VCaP (cell line): ENCODE measurements at regions not wholly inside any gene's neighbourhood (a gene's known extent, or its start where the extent isn't known, plus 50 kb on each side); places are given as distances from the start of the nearest gene placed in this dataset.

Experiments
- H3K27ac ChIP-seq: fragments of 450-650 bp; 2 replicates; pipeline ENCODE4 v1.5.1; 2017
- TF ChIP-seq, protein P1 (sequence below): fragments of 450-650 bp; conservative IDR thresholded peaks from 2 replicates; pipeline ENCODE4 v1.5.1; 2017; ENCODE audit warnings: mild to moderate bottlenecking, moderate library complexity

DNA sequence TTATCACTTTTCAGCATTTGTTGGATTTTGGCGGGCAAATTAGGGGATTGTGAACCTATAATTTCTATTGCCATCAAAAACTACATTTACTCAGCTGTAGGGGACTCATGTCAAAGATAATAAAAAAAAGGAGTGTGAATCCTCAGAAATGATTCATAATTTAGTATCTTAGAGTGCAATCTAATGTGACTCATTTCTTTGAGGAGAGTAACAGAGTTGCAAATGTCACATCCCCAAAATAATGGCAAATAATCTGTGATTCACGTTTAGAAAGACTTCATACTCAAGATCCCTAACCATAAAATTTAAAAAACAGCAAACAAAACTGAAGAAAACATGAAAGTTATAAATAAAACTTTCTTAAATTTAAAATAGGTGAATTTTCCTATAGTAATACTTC lies 373.0 kb downstream of the CDH2 start:
- TF ChIP-seq, protein P1, sequence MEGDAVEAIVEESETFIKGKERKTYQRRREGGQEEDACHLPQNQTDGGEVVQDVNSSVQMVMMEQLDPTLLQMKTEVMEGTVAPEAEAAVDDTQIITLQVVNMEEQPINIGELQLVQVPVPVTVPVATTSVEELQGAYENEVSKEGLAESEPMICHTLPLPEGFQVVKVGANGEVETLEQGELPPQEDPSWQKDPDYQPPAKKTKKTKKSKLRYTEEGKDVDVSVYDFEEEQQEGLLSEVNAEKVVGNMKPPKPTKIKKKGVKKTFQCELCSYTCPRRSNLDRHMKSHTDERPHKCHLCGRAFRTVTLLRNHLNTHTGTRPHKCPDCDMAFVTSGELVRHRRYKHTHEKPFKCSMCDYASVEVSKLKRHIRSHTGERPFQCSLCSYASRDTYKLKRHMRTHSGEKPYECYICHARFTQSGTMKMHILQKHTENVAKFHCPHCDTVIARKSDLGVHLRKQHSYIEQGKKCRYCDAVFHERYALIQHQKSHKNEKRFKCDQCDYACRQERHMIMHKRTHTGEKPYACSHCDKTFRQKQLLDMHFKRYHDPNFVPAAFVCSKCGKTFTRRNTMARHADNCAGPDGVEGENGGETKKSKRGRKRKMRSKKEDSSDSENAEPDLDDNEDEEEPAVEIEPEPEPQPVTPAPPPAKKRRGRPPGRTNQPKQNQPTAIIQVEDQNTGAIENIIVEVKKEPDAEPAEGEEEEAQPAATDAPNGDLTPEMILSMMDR = no peak
- H3K27ac ChIP-seq = no peak overlapping the region

DNA sequence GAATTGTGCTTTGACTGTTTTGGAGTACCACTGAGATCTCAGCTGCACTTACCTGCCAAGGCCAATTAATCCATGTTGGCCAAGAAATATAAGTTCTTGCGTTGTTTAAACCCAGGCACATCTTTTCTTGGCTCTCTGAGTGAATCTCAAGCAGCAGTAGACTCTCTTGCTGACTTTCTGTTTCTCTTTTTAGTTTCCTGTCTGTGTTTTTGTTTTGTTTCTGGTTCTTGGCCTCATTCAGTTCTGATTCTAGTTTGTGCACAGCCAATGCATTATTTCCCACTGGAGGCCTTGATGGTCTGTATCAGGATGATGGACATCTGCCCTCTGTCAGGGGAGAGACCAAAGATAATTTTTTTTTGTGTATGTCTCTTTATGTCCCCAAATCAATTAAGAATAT lies 379.4 kb downstream of the CDH2 start:
- no peak overlapping the region for H3K27ac ChIP-seq
- TF ChIP-seq, protein P1 = no peak

DNA sequence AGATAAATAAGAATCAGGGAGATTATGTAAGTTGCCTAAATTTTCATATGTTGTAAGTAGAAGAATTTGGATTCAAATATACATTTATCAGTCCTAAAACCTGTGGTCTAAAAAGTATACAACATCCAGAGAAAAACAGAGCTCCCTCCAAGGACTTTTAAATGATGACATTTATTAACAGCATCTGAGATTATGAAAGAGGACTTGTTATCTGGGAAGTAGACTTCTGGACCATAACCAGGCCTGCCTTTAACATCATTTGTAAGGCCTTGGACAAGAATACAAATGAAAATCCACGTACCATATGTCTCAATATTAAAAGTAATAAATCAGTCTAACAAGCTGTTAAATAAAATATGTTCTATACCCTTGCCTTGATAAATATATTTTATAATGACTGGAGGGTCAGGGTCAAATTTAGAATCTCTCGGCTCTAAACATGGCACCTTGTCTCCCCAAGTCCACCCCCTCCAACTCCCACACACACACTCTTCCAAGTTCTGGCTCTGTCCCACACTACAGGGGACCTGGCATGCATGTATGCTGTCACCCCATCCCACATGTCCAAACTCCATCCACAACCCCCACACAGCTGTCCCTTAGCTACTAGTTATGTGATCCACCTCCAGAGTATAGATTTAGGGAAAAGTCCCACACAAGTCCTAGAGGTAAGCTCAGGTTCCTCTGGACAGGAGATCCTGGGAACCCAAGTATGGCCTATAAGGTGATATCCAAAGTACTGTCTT lies 382.6 kb downstream of the CDH2 start:
- TF ChIP-seq, protein P1 = no peak
- peak overlapping the region; percentile 53; the same call in 1 of the 2 replicates for H3K27ac ChIP-seq

DNA sequence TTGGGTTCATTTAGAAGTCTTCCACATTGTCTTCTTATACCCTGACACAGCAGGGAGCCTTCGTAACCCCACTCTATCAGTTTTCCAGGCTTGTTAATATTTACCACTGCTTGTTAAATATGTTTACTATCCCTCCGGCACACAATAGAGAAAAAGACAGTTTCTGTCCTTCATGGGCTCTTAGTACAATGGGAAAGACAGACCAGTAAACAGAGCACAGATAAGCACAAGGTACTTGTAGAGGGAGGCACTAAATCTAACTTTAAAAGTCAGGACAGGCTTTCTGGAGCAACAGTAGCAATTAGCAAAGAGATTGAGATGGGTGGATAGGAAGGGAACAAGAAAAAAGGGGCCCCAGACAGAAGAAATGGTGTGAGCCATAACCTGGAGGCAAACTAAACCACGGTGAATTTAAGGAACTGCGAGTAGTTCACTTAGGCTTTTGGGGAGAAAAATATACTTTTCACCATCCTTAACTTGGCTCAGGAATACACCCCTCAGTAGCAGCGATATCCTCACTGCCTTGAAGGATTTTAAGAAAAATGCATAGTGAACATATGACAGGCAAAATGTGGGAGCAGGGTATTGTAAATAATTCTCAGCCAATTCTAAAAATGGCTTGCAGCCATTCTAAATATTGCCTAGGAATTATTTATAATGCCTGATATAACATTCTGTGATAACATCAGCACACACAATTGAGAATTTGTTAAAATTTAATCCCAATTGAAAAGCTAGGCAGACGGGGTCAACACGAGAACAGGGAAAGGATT lies 383.7 kb downstream of the CDH2 start:
- TF ChIP-seq, protein P1 = no peak
- H3K27ac ChIP-seq = peak overlapping the region; percentile 53

DNA sequence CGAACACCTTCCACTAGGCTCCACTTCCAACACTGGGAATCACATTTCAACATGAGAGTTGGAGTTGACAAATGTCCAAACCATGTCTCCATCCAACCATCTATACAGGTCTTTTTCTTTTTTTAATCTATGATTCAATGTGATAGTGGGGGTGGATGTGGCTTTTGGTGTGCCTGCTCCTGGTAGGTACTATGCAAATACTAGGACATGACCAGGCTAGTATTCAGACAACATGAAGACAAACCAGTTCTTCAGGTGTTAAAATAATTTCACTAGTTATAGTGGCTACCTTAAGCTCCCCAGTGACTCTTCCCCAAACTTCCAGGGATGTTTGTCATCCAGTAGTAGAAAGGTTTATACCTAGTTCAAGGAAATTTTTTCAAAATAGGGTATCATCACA lies 387.5 kb downstream of the CDH2 start:
- peak overlapping the region; percentile 34 for H3K27ac ChIP-seq
- TF ChIP-seq, protein P1 = no peak

DNA sequence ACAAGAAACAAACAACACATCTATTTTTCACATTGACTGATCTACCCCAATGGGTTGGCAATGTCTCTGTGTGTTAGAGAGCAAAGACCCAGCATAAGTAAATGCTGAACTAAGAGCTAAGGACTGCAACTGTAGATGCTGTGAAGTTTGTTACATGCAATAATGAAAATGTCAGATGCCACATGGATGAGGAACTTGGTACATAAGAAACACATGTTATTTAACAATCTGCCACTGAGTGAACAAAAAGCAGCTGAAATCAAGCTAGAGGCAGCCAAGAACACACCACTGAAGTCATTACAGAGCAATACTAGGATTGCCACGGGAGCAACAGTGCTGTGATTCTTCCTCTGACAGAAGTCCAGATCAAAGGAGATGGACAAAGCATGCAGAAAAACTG lies 389.4 kb downstream of the CDH2 start:
- no peak overlapping the region for H3K27ac ChIP-seq
- TF ChIP-seq, protein P1 = no peak

DNA sequence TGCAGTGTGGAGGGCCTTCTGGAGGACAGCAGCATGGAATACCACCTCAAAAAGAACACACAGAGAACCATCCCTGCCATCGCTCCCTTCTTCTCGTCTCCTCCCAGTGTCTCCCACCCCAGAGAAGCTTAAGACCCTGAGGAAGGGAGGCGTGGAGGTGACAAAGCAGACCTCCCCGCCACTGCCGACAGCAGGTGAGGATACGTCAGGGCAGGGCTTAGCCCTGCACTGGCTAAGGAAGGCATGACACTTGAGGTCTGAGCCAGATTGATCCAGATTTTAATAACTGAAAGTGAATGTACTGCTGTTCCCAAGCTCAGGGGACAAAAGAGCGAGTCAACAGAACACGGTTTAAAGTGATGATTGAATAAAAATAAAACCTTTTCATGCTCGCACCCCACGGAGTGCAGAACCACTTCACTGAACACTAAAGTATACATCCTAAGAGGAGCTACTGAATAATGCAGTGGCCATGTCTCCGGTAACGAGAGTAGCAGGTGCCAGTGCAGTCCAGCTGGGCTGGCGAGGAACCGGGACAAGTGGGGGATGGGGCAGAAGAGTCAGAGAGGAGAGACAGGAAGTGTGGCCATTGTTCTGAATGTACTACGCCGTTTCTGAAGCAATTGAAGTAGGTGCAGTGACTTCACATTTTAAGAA lies 391.0 kb downstream of the CDH2 start:
- TF ChIP-seq, protein P1 = no peak
- H3K27ac ChIP-seq = no peak overlapping the region
